DMS53 treated with DMSO at 0.1 percent for 48 hours (cell line): ENCODE measurements at regions not wholly inside any gene's neighbourhood (a gene's known extent, or its start where the extent isn't known, plus 50 kb on each side); places are given as distances from the start of the nearest gene placed in this dataset.
"Not testable (repeated sequence)": the region's sequence is repeated elsewhere in the genome, so short reads cannot be mapped to it uniquely, and the experiment has no call there.

Experiments used
- DNase-seq: peaks from one replicate; lab custom pipeline; 2025; ENCODE audit not compliant: unreplicated experiment; lab: John Stamatoyannopoulos, UW

- DNase-seq = no peak
These were observed 393.6 kb downstream of the GPAT3 start for GRCh38 chr4:83929550-83929949.

DNA sequence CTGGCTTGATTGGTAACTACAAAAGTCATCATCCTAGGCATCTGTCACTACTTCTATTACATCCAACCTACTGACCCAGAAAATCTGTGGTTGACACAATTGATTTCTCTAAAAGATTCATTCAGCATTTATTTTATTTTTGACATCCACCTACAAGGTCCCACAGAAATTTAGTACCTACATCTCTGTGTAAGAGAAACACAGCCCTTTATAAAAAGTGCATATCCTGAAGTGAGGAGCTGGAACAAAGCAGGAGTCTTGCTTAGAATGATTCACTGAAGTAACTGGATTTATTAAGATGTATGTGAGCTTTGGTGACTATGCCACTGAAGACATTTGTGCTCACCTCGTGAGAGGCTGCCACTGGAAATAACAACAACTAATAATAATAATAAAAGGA, 391.0 kb downstream of the GPAT3 start:
- no peak for DNase-seq

GRCh38 chr4:83923341-83923740, 387.4 kb downstream of the GPAT3 start:
- no peak for DNase-seq

DNA sequence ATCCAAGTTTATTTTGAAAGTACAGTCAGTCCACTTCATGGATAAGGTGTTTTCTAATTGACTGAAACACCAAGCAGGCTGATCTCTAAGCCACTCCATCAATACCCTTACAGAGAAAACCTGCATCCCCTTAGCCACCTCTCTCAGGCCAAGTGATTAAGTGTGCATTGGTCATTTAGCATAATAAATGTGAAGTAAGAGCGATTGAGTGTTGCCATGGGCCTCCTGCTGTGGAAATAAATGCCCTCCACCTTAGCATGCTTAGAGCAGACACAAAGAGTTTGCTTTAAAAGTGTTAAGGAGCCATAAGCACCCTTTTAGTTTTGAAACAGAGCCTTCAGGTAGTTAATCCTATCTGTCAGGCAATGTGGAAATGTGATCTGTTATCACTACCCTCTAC, 386.5 kb downstream of the GPAT3 start:
- DNase-seq = no peak

DNA sequence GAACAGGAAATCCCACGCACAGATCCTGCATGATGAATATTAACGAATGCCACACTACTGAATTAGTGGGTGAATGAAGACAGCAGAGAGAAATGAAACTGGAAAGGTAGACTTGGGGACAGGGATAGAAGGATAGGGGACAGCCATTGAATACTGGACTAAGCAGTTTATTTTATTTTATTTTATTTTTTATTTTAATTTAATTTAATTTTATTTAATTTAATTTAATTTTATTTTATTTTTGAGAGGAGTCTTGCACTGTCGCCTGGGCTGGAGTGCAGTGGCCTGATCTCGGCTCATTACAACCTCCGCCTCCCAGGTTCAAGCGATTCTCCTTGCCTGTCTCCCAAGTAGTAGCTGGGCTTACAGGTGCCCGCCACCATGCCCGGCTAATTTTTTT, 385.2 kb downstream of the GPAT3 start:
- DNase-seq = no peak

- no peak for DNase-seq
These were observed 384.5 kb downstream of the GPAT3 start for GRCh38 chr4:83920375-83920774.

DNA sequence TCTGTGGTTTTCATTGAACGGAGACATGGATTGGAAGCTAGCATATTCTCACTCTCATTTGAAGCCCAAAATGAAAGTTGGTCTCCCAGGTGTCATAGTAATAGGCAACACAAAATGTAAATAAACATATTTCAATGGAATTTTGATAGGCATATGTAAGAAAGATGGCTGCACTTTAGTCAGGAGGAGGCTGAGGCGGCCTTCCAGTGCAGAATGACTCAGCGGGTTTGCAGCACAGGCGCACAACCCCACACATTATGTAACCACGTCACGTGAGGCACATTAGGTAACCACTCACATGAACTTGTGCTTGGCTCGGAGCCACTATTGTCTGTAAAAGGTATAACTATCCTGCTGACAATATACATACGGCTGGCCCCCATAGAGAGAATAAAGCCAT, 381.7 kb downstream of the GPAT3 start:
- no peak for DNase-seq

- DNase-seq = no peak
These were observed 374.8 kb downstream of the GPAT3 start for GRCh38 chr4:83910693-83911092.

DNA sequence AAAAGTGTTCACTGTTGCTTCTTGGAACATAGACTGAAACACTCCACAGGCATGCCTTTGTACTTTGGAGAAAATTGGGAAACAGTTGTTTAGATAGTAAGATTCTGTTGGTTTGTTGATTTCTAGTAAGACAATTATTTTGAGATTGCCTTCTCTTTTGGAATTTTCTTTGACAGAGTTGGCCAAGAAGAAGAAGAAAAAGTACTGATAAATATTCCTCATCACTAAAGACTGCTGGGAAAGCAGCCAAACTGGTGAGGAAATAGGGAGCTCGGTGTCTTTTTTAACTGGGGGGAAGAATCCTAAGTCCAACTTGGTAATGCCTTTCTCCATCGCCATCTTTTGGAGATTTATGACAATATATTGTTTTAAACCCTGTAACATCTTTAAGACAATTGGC, 370.7 kb downstream of the GPAT3 start:
- DNase-seq = no peak

GRCh38 chr4:83905952-83906351, 370.0 kb downstream of the GPAT3 start:
- DNase-seq = no peak

DNA sequence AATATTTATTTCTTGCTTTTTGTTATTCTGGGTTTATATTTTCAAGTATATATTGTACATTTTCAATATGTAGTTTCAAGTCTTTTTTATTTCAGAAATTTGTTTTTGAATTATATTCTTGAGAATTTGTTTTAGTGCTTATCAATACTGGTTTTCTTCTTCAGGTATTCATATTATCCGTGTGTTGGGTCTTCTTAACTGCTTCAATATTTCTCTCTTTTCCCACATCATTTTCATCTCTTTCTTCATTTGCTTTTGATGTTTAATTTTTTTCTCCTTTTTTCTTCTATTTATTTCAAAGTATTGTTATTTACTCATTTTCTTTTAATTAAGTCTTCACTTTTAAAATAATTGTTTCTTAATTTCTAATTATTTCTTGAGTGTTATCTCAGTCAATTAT, 367.8 kb downstream of the GPAT3 start:
- not testable (repeated sequence) for DNase-seq

GRCh38 chr4:83894831-83895230, 358.9 kb downstream of the GPAT3 start:
- DNase-seq = no peak

- no peak for DNase-seq
These were observed 354.9 kb downstream of the GPAT3 start for GRCh38 chr4:83890816-83891215.

GRCh38 chr4:83890231-83890630, 354.3 kb downstream of the GPAT3 start:
- DNase-seq = no peak

- DNase-seq = no peak
These were observed 353.9 kb downstream of the GPAT3 start for GRCh38 chr4:83889802-83890201.

GRCh38 chr4:83885256-83886182, 349.6 kb downstream of the GPAT3 start:
- no peak for DNase-seq

DNA sequence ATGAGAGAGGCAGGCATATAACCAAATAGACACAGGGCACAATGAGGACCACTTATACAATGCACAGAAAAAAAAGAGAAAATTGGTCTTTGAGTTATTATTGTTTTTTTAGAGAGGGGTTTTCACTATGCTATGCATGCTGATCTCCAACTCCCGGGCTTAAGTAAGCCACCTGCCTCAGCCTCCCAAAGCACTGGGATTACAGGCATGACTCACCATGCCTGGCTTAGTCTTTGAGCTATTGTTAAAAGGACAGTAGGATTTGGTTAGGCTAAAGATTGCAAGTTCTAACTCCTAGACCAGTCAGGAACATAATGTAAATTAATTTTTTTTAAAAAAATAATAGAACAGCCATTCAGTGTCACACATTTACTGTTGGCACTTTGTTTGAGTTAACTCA, 340.1 kb downstream of the GPAT3 start:
- DNase-seq = peak; percentile 0

DNA sequence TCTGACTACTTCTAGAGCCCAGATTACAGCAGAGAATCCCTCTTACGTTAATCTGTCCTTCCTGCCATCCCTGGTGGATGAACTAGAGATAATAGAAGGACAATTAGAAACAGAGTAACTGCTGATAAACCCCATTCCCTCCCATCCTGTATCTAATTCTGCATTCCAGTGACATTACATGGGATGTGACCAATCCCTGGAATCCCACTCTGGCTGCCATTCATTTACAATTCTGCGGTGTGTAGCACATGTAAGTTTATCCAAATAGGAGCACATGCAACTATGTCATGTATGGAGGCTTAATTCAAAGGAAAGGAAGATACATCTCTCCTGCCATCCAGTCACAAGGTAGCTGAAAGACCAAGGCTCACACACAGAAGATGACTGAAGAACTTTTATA, 339.5 kb downstream of the GPAT3 start:
- no peak for DNase-seq

GRCh38 chr4:83873996-83874395, 338.1 kb downstream of the GPAT3 start:
- DNase-seq = no peak

GRCh38 chr4:83870328-83870950, 334.5 kb downstream of the GPAT3 start:
- no peak for DNase-seq

DNA sequence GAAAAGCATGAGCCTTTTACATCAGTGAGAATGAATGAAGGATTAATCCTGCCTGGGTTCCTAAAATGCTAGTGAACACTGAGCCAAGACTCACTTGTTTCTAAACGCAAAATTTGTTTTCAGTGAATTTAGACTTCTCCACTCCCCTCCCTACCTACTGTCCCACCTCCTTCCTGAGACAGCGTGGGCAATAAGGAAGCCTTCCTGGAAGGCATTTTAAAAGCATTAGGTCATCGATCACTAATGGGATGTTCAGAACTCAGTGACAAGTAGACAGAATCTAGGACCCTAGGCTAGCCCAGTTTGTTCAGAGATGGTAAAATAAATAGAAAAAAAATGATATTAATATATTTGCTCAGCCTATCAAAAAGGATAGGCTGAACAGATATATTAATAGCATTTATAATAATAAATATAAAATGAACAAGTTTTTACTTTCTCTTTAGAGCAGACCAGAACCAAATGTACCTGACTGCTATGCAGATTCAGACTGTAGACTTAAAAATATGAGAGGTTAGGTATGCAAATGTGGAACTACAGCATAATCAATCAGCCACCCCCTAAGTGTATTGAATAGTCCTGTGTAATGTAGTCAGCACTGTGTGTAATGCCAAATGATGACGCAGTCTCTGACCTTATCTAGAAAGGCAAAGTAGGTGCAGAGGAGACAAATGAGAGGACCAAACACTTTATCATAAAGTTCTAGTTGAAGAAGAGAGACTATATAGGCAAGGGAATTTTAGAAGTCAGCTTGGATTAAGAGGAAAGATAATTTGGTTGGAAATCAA, 331.1 kb downstream of the GPAT3 start:
- DNase-seq = no peak
